Breast epithelium (tissue), 4 donors: ENCODE measurements at regions not wholly inside any gene's neighbourhood (a gene's known extent, or its start where the extent isn't known, plus 50 kb on each side); places are given as distances from the start of the nearest gene placed in this dataset.

Experiments used
- DNase-seq, 2 donors: peaks; one replicate each; pipeline ENCODE4 v3.0.0-alpha.2; 2019; ENCODE audit warnings: low spot score in 2 of 2
- H3K27ac ChIP-seq, 2 donors: fragments of 200-600 bp; sonication (generic) in 1 of 2; one replicate each; pipeline ENCODE4 v1.5.1; 2016 to 2019; ENCODE audit warnings: mild to moderate bottlenecking in 1 of 2
- H3K27me3 ChIP-seq, 2 donors: fragments of 200-600 bp; sonication (generic) in 1 of 2; one replicate each; pipeline versions ENCODE4 v1.5.1 to v1.6.0; 2017 to 2019; ENCODE audit warnings: control low read depth in 1 of 2, mild to moderate bottlenecking in 1 of 2
- H3K36me3 ChIP-seq: fragments of 200-600 bp; one replicate; pipeline ENCODE4 v1.5.1; 2019
- H3K4me1 ChIP-seq, 2 donors: fragments of 200-600 bp; sonication (generic); one replicate each; pipeline ENCODE4 v1.5.1; 2016 to 2019; ENCODE audit warnings: control low read depth in 1 of 2
- H3K4me3 ChIP-seq, 3 donors: fragments of 200-600 bp; sonication (generic); 1 replicate in 2 of 3; 2 replicates in 1 of 3; pipeline ENCODE4 v1.5.1; 2016 to 2019; ENCODE audit warnings: mild to moderate bottlenecking in 3 of 3, moderate library complexity in 2 of 3
- H3K9me3 ChIP-seq, 2 donors: fragments of 200-600 bp; sonication (generic) in 1 of 2; one replicate each; pipeline ENCODE4 v1.5.1; 2016 to 2019; ENCODE audit warnings: control low read depth in 1 of 2
- POLR2A ChIP-seq: fragments of 450-650 bp; IDR thresholded peaks from one replicate; pipeline ENCODE4 v1.6.1; 2016; ENCODE audit warnings: antibody characterized with exemption, mild to moderate bottlenecking, moderate library complexity
- POLR2AphosphoS5 ChIP-seq, 3 donors: sonication (generic); formaldehyde crosslinking; IDR thresholded peaks; one replicate each; pipeline ENCODE4 v1.6.1; 2017; ENCODE audit warnings: antibody characterized with exemption in 3 of 3
- intact Hi-C: fragments of 100-400 bp; cut with DNase I; formaldehyde crosslinking; loops from one replicate; pipeline ENCODE4 v1.15.1; 2023; ENCODE audit warnings: low total_unique reads
- TF ChIP-seq, protein P1 (sequence below), 3 donors: fragments of 450-650 bp; IDR thresholded peaks; one replicate each; pipeline ENCODE4 v1.5.1; 2016 to 2017; ENCODE audit warnings: antibody characterized with exemption in 3 of 3, mild to moderate bottlenecking in 3 of 3, moderate library complexity in 3 of 3

DNA sequence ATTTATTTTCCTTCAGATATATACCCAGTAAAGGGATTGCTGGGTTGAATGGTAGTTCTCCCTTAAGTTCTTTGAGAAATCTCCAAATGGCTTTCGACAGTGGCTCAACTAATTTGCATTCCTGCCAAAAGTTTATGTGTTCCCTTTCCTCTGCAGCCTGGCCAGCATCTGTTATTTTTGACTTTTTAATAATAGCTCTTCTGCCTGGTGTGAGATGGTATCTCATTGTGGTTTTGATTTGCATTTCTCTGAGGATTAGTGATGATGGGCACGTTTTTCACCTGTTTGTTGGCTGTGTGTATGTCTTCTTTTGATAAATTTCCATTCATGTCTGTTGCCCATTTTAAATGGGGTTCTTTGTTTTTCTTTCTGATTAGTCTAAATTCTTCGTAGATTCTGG lies 375.2 kb downstream of the UBE2NL start:
- H3K9me3 ChIP-seq = peaks cover 0 to 20% of the 10 kb centered on the region in 2 donors
- H3K4me3 ChIP-seq = no peak overlapping the region
- DNase-seq = no peak
- H3K36me3 ChIP-seq = no peaks in the 10 kb centered on the region
- no peaks in the 10 kb centered on the region for H3K4me1 ChIP-seq
- intact Hi-C loops = no loop called here
- no peak overlapping the region for H3K27ac ChIP-seq
- TF ChIP-seq, protein P1, sequence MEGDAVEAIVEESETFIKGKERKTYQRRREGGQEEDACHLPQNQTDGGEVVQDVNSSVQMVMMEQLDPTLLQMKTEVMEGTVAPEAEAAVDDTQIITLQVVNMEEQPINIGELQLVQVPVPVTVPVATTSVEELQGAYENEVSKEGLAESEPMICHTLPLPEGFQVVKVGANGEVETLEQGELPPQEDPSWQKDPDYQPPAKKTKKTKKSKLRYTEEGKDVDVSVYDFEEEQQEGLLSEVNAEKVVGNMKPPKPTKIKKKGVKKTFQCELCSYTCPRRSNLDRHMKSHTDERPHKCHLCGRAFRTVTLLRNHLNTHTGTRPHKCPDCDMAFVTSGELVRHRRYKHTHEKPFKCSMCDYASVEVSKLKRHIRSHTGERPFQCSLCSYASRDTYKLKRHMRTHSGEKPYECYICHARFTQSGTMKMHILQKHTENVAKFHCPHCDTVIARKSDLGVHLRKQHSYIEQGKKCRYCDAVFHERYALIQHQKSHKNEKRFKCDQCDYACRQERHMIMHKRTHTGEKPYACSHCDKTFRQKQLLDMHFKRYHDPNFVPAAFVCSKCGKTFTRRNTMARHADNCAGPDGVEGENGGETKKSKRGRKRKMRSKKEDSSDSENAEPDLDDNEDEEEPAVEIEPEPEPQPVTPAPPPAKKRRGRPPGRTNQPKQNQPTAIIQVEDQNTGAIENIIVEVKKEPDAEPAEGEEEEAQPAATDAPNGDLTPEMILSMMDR (IDR thresholded peaks at IDR 0.05) = no peak
- H3K27me3 ChIP-seq = no peaks in the 10 kb centered on the region

DNA sequence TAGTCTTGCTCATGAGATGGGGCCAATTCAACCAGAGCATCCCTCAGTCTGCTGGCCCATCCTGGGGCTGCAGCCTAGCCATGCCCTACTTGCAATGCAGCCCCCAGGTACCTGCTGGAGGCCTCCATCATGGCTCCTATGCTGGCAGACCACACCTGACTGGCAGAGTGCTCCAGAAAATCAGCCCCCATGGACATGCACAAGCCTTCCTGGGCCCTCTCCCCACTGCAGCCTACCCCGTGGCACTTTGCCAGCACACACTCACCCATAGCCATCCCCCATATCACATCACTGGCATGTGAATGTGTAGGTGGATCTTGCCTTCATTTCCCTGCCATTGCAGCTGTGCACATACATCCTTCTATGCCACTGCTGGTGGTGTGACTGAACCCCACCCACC lies 381.8 kb downstream of the UBE2NL start:
- H3K27ac ChIP-seq = no peak overlapping the region
- H3K4me3 ChIP-seq = no peak overlapping the region
- intact Hi-C loops = no loop called here
- no peaks in the 10 kb centered on the region for H3K36me3 ChIP-seq
- DNase-seq = no peak
- no peaks in the 10 kb centered on the region for H3K27me3 ChIP-seq
- H3K4me1 ChIP-seq = no peaks in the 10 kb centered on the region
- TF ChIP-seq POLR2A (no peak), POLR2AphosphoS5 (IDR thresholded peaks at IDR 0.05) (no peak)
- TF ChIP-seq, protein P1 (IDR thresholded peaks at IDR 0.05) = no peak
- no peaks in the 10 kb centered on the region for H3K9me3 ChIP-seq

DNA sequence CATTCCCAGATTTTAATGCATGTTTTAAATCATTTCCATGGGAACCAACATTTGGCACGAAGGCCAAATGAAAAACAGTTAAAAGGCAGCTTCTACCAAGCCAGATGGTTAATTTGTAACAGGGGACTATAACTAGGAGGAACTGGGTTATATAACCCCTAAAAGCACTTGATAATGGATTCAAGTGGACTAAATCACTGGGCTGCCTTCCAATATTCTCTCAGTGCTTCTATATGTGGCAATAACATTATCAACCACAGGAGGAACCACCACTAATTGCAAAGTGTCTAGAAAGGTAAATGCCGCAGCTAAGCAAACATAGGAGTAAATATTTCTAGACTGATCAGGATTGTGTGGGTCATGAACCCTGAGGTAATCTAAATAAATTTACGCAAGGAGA lies 391.5 kb downstream of the UBE2NL start:
- DNase-seq = no peak
- H3K36me3 ChIP-seq = no peaks in the 10 kb centered on the region
- H3K9me3 ChIP-seq = no peaks in the 10 kb centered on the region
- TF ChIP-seq POLR2AphosphoS5 (IDR thresholded peaks at IDR 0.05) = no peak
- TF ChIP-seq POLR2A = no peak
- TF ChIP-seq, protein P1 (IDR thresholded peaks at IDR 0.05) = no peak
- no peak overlapping the region for H3K4me3 ChIP-seq
- H3K27me3 ChIP-seq = no peaks in the 10 kb centered on the region
- intact Hi-C loops = no loop called here
- H3K27ac ChIP-seq = no peak overlapping the region
- H3K4me1 ChIP-seq = no peaks in the 10 kb centered on the region

DNA sequence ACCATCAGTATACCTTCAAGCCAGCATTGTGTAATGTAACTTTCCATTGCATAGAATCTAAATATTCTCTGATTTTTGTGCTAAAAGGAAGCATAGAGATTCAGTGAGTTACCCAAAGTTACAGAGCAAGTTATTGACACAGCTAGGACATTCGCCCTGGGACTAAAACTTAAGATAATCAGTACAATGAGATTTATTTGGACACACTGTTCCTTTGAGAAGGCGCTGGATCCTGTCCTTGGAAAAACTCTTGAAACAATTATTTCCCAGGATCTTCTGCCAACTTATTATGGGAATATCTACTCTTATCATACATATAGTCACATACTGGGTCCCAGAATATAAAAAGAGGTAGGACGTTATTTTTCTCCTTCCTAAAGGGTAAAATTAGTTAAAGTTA lies 392.0 kb downstream of the UBE2NL start:
- Histone ChIP-seq H3K27ac (no peak overlapping the region), H3K27me3 (no peaks in the 10 kb centered on the region), H3K9me3 (no peaks in the 10 kb centered on the region), H3K4me3 (no peak overlapping the region), H3K4me1 (no peaks in the 10 kb centered on the region), H3K36me3 (no peaks in the 10 kb centered on the region)
- TF ChIP-seq, protein P1 (IDR thresholded peaks at IDR 0.05) = no peak
- TF ChIP-seq POLR2A (no peak), POLR2AphosphoS5 (IDR thresholded peaks at IDR 0.05) (no peak)
- no peak for DNase-seq
- intact Hi-C loops = no loop called here

DNA sequence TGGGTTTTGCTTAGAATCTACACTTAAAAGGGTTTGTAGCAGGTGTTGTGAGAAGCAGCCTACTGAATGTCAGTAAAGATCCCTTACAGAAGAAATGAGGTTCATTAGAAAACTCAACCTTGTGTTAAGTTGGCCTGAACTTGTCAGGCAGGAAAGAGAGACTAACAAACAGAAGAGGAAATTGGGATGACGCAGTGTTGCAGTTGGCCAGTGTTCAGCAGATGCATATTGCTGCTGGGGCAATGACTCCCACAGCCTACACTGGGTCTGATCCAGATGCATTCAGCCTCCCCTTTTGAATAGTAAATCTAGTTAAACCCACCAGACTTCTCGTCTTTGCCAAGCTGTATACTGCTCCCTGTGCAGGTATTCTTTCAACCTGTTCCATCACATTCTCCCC lies 409.4 kb downstream of the UBE2NL start:
- Histone ChIP-seq H3K9me3 (peaks cover 6 to 11% of the 10 kb centered on the region in 2 donors), H3K36me3 (no peaks in the 10 kb centered on the region), H3K27me3 (peaks cover 0 to 2% of the 10 kb centered on the region in 2 donors), H3K4me1 (no peaks in the 10 kb centered on the region), H3K27ac (no peak overlapping the region), H3K4me3 (no peak overlapping the region)
- DNase-seq = no peak
- TF ChIP-seq, protein P1 (IDR thresholded peaks at IDR 0.05) = no peak
- TF ChIP-seq POLR2AphosphoS5 (IDR thresholded peaks at IDR 0.05) = no peak
- no peak for TF ChIP-seq POLR2A
- intact Hi-C loops = no loop called here
